GM23338 (cell line): ENCODE measurements at regions not wholly inside any gene's neighbourhood (a gene's known extent, or its start where the extent isn't known, plus 50 kb on each side); places are given as distances from the start of the nearest gene placed in this dataset.

Source experiments
- ATAC-seq: fragments of 200-7000 bp; cut with Tn5 transposase; 3 replicates; pipeline ENCODE4 v1.9.1; 2020
- DNase-seq: peaks from one replicate; pipeline ENCODE4 v3.0.0-alpha.2; 2015; ENCODE audit warnings: low spot score
- H2AFZ ChIP-seq: fragments of 200-600 bp; sonication (generic); 2 replicates; pipeline ENCODE4 v1.8.0; 2016; ENCODE audit warnings: antibody characterized with exemption, mild to moderate bottlenecking, moderate library complexity
- H3F3A ChIP-seq: fragments of 200-600 bp; sonication (generic); replicated peaks from 2 replicates; pipeline ENCODE4 v1.8.0; 2017; ENCODE audit warnings: antibody characterized with exemption, mixed run types, low read depth
- H3K27ac ChIP-seq: fragments of 200-600 bp; sonication (generic); 2 replicates; pipeline ENCODE4 v1.6.1; 2016; ENCODE audit warnings: low read depth
- H3K27me3 ChIP-seq: fragments of 200-600 bp; sonication (generic); 2 replicates; pipeline ENCODE4 v1.8.0; 2016; ENCODE audit warnings: mild to moderate bottlenecking, mixed run types, moderate library complexity; ENCODE audit not compliant: insufficient read depth
- H3K36me3 ChIP-seq: fragments of 200-600 bp; sonication (generic); 2 replicates; pipeline ENCODE4 v1.8.0; 2016; ENCODE audit warnings: mild to moderate bottlenecking; ENCODE audit not compliant: insufficient read depth
- H3K4me1 ChIP-seq: fragments of 200-600 bp; sonication (generic); 2 replicates; pipeline ENCODE4 v1.8.0; 2016; ENCODE audit warnings: mild to moderate bottlenecking, moderate library complexity; ENCODE audit not compliant: insufficient read depth
- H3K4me2 ChIP-seq: fragments of 200-600 bp; sonication (generic); 2 replicates; pipeline ENCODE4 v1.7.1; 2017; ENCODE audit warnings: mixed run types
- H3K4me3 ChIP-seq: fragments of 200-600 bp; sonication (generic); 2 replicates; pipeline ENCODE4 v1.6.1; 2016; ENCODE audit warnings: mixed run types
- H3K79me2 ChIP-seq: fragments of 200-600 bp; sonication (generic); replicated peaks from 2 replicates; pipeline ENCODE4 v1.8.0; 2017; ENCODE audit warnings: mild to moderate bottlenecking; ENCODE audit not compliant: insufficient read depth
- H3K9me2 ChIP-seq: fragments of 200-600 bp; sonication (generic); 2 replicates; pipeline ENCODE4 v1.8.0; 2017; ENCODE audit not compliant: insufficient read depth
- H4K20me1 ChIP-seq: fragments of 200-600 bp; sonication (generic); replicated peaks from 2 replicates; pipeline ENCODE4 v1.8.0; 2017; ENCODE audit warnings: mild to moderate bottlenecking; ENCODE audit not compliant: insufficient read depth
- H3K27ac Mint-ChIP-seq: 2 replicates; pipeline ENCODE4 v1.8.0; 2020; ENCODE audit warnings: inconsistent platforms, mild to moderate bottlenecking, moderate library complexity, mixed read lengths
- H3K27me3 Mint-ChIP-seq: 3 replicates; pipeline ENCODE4 v1.8.0; 2022; ENCODE audit warnings: low read depth, mild to moderate bottlenecking, moderate library complexity, mixed read lengths, inconsistent platforms; ENCODE audit not compliant: insufficient read depth, poor library complexity
- H3K36me3 Mint-ChIP-seq: 3 replicates; pipeline ENCODE4 v1.8.0; 2021; ENCODE audit warnings: low read depth, mild to moderate bottlenecking, inconsistent platforms, moderate library complexity, mixed read lengths
- H3K4me1 Mint-ChIP-seq: 3 replicates; pipeline ENCODE4 v1.8.0; 2020; ENCODE audit warnings: mild to moderate bottlenecking, inconsistent platforms, mixed read lengths
- H3K4me3 Mint-ChIP-seq: 3 replicates; pipeline ENCODE4 v1.8.0; 2021; ENCODE audit warnings: moderate library complexity, mild to moderate bottlenecking, inconsistent platforms, mixed read lengths
- H3K9me3 Mint-ChIP-seq: 3 replicates; pipeline ENCODE4 v1.8.0; 2020; ENCODE audit warnings: moderate library complexity, mild to moderate bottlenecking, inconsistent platforms, mixed read lengths
- CREB1 ChIP-seq: fragments of 250-450 bp; sonication (Bioruptor Pico); IDR thresholded peaks from 2 replicates; pipeline ENCODE4 v1.5.0; 2020; ENCODE audit warnings: low read depth, mild to moderate bottlenecking, moderate library complexity
- EZH2 ChIP-seq: fragments of 200-600 bp; sonication (generic); IDR thresholded peaks from one replicate; pipeline ENCODE4 v1.8.0; 2017; ENCODE audit warnings: antibody characterized with exemption, mild to moderate bottlenecking, low read depth; ENCODE audit not compliant: unreplicated experiment
- EZH2phosphoT487 ChIP-seq: fragments of 200-600 bp; sonication (generic); IDR thresholded peaks from one replicate; pipeline ENCODE4 v1.8.1; 2018; ENCODE audit warnings: antibody characterized with exemption; ENCODE audit not compliant: unreplicated experiment
- JUNB ChIP-seq: IDR thresholded peaks from one replicate; pipeline ENCODE4 v1.6.1; 2016; ENCODE audit warnings: antibody characterized with exemption; ENCODE audit not compliant: unreplicated experiment
- POLR2AphosphoS5 ChIP-seq: IDR thresholded peaks from 2 replicates; pipeline ENCODE4 v1.6.1; 2016; ENCODE audit warnings: antibody characterized with exemption, low read depth
- ZNF114 ChIP-seq: fragments of 250-450 bp; sonication (Bioruptor Pico); IDR thresholded peaks from 2 replicates; pipeline ENCODE4 v1.5.0; 2020; ENCODE audit warnings: mild to moderate bottlenecking, moderate library complexity
- ZNF331 ChIP-seq: fragments of 250-450 bp; sonication (Bioruptor Pico); IDR thresholded peaks from 2 replicates; pipeline ENCODE4 v1.5.0; 2020; ENCODE audit warnings: low read depth, mild to moderate bottlenecking, moderate library complexity
- TF ChIP-seq, protein P1 (sequence below): fragments of 250-450 bp; sonication (Bioruptor Pico); IDR thresholded peaks from 2 replicates; pipeline ENCODE4 v1.5.0; 2020; ENCODE audit warnings: mild to moderate bottlenecking, moderate library complexity
- TF ChIP-seq, protein P2 (sequence below), 2 experiments: fragments of 200-600 bp in 1 of 2; sonication (generic) in 1 of 2; conservative IDR thresholded peaks; 2 replicates each; pipeline versions ENCODE4 v1.5.1 to v1.6.1; 2016 to 2017; ENCODE audit warnings: antibody characterized with exemption in 2 of 2, low read depth in 2 of 2, mild to moderate bottlenecking in 2 of 2, moderate library complexity in 1 of 2
- TF ChIP-seq, protein P3 (sequence below): IDR thresholded peaks from 2 replicates; pipeline ENCODE4 v1.6.1; 2016; ENCODE audit warnings: antibody characterized with exemption
- TF ChIP-seq, protein P4 (sequence below): IDR thresholded peaks from one replicate; pipeline ENCODE4 v1.6.1; 2018; ENCODE audit warnings: antibody characterized with exemption; ENCODE audit not compliant: unreplicated experiment

DNA sequence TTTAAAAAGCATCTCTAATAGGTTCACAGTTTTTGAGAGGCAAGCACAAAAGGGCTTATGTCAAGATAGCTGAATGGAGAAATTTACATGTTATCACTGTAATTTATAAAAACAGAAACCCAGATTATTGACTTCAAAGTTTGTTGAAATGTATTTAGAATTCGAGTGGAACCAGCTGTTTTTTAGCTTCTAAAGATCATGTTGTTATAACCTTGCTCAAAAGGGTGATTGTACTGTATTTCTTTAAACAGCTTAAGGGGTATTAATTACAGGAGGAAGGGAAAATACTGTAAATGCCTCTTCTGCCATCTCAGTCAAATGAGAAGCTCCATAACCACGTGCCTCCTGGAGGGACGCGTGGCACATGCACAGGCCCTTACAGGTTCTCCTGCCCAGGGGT, 156.2 kb upstream of the MGMT start:
- no peak overlapping the region for H3K4me2 ChIP-seq
- no peak overlapping the region for H3K27ac Mint-ChIP-seq
- H4K20me1 ChIP-seq, result no peaks in the 10 kb centered on the region
- TF ChIP-seq EZH2 (no peak), ZNF331 (CRISPR knock-in tag) (no peak), JUNB (no peak), EZH2phosphoT487 (no peak), ZNF114 (no peak), POLR2AphosphoS5 (no peak), CREB1 (CRISPR knock-in tag) (no peak)
- TF ChIP-seq, protein P1, sequence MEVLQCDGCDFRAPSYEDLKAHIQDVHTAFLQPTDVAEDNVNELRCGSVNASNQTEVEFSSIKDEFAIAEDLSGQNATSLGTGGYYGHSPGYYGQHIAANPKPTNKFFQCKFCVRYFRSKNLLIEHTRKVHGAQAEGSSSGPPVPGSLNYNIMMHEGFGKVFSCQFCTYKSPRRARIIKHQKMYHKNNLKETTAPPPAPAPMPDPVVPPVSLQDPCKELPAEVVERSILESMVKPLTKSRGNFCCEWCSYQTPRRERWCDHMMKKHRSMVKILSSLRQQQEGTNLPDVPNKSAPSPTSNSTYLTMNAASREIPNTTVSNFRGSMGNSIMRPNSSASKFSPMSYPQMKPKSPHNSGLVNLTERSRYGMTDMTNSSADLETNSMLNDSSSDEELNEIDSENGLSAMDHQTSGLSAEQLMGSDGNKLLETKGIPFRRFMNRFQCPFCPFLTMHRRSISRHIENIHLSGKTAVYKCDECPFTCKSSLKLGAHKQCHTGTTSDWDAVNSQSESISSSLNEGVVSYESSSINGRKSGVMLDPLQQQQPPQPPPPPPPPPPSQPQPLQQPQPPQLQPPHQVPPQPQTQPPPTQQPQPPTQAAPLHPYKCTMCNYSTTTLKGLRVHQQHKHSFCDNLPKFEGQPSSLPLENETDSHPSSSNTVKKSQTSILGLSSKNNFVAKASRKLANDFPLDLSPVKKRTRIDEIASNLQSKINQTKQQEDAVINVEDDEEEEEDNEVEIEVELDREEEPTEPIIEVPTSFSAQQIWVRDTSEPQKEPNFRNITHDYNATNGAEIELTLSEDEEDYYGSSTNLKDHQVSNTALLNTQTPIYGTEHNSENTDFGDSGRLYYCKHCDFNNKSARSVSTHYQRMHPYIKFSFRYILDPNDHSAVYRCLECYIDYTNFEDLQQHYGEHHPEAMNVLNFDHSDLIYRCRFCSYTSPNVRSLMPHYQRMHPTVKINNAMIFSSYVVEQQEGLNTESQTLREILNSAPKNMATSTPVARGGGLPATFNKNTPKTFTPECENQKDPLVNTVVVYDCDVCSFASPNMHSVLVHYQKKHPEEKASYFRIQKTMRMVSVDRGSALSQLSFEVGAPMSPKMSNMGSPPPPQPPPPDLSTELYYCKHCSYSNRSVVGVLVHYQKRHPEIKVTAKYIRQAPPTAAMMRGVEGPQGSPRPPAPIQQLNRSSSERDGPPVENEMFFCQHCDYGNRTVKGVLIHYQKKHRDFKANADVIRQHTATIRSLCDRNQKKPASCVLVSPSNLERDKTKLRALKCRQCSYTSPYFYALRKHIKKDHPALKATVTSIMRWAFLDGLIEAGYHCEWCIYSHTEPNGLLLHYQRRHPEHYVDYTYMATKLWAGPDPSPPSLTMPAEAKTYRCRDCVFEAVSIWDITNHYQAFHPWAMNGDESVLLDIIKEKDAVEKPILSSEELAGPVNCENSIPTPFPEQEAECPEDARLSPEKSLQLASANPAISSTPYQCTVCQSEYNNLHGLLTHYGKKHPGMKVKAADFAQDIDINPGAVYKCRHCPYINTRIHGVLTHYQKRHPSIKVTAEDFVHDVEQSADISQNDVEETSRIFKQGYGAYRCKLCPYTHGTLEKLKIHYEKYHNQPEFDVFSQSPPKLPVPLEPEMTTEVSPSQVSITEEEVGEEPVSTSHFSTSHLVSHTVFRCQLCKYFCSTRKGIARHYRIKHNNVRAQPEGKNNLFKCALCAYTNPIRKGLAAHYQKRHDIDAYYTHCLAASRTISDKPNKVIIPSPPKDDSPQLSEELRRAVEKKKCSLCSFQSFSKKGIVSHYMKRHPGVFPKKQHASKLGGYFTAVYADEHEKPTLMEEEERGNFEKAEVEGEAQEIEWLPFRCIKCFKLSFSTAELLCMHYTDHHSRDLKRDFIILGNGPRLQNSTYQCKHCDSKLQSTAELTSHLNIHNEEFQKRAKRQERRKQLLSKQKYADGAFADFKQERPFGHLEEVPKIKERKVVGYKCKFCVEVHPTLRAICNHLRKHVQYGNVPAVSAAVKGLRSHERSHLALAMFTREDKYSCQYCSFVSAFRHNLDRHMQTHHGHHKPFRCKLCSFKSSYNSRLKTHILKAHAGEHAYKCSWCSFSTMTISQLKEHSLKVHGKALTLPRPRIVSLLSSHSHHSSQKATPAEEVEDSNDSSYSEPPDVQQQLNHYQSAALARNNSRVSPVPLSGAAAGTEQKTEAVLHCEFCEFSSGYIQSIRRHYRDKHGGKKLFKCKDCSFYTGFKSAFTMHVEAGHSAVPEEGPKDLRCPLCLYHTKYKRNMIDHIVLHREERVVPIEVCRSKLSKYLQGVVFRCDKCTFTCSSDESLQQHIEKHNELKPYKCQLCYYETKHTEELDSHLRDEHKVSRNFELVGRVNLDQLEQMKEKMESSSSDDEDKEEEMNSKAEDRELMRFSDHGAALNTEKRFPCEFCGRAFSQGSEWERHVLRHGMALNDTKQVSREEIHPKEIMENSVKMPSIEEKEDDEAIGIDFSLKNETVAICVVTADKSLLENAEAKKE, result no peak
- TF ChIP-seq, protein P2, sequence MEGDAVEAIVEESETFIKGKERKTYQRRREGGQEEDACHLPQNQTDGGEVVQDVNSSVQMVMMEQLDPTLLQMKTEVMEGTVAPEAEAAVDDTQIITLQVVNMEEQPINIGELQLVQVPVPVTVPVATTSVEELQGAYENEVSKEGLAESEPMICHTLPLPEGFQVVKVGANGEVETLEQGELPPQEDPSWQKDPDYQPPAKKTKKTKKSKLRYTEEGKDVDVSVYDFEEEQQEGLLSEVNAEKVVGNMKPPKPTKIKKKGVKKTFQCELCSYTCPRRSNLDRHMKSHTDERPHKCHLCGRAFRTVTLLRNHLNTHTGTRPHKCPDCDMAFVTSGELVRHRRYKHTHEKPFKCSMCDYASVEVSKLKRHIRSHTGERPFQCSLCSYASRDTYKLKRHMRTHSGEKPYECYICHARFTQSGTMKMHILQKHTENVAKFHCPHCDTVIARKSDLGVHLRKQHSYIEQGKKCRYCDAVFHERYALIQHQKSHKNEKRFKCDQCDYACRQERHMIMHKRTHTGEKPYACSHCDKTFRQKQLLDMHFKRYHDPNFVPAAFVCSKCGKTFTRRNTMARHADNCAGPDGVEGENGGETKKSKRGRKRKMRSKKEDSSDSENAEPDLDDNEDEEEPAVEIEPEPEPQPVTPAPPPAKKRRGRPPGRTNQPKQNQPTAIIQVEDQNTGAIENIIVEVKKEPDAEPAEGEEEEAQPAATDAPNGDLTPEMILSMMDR (conservative IDR thresholded peaks at IDR 0.05; ENCODE audit: low read depth in 2 of 2), result no peak
- TF ChIP-seq, protein P3, sequence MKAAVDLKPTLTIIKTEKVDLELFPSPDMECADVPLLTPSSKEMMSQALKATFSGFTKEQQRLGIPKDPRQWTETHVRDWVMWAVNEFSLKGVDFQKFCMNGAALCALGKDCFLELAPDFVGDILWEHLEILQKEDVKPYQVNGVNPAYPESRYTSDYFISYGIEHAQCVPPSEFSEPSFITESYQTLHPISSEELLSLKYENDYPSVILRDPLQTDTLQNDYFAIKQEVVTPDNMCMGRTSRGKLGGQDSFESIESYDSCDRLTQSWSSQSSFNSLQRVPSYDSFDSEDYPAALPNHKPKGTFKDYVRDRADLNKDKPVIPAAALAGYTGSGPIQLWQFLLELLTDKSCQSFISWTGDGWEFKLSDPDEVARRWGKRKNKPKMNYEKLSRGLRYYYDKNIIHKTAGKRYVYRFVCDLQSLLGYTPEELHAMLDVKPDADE, result no peak
- TF ChIP-seq, protein P4, sequence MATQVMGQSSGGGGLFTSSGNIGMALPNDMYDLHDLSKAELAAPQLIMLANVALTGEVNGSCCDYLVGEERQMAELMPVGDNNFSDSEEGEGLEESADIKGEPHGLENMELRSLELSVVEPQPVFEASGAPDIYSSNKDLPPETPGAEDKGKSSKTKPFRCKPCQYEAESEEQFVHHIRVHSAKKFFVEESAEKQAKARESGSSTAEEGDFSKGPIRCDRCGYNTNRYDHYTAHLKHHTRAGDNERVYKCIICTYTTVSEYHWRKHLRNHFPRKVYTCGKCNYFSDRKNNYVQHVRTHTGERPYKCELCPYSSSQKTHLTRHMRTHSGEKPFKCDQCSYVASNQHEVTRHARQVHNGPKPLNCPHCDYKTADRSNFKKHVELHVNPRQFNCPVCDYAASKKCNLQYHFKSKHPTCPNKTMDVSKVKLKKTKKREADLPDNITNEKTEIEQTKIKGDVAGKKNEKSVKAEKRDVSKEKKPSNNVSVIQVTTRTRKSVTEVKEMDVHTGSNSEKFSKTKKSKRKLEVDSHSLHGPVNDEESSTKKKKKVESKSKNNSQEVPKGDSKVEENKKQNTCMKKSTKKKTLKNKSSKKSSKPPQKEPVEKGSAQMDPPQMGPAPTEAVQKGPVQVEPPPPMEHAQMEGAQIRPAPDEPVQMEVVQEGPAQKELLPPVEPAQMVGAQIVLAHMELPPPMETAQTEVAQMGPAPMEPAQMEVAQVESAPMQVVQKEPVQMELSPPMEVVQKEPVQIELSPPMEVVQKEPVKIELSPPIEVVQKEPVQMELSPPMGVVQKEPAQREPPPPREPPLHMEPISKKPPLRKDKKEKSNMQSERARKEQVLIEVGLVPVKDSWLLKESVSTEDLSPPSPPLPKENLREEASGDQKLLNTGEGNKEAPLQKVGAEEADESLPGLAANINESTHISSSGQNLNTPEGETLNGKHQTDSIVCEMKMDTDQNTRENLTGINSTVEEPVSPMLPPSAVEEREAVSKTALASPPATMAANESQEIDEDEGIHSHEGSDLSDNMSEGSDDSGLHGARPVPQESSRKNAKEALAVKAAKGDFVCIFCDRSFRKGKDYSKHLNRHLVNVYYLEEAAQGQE, result no peak
- H3K4me1 ChIP-seq, result no peaks in the 10 kb centered on the region
- no peak overlapping the region for H3K4me3 ChIP-seq
- no peaks in the 10 kb centered on the region for H3K79me2 ChIP-seq
- ATAC-seq (no peak), DNase-seq (no peak)
- no peak overlapping the region for H2AFZ ChIP-seq
- H3K9me3 Mint-ChIP-seq, result no peaks in the 10 kb centered on the region; the same call in 2 of the 3 replicates
- no peak overlapping the region for H3K27ac ChIP-seq
- no peaks in the 10 kb centered on the region for H3K27me3 ChIP-seq
- no peaks in the 10 kb centered on the region for H3K36me3 Mint-ChIP-seq
- peaks cover 4% of the 10 kb centered on the region; the same call in 1 of the 2 replicates for H3K9me2 ChIP-seq
- no peaks in the 10 kb centered on the region for H3K36me3 ChIP-seq
- peaks cover 2% of the 10 kb centered on the region for H3K27me3 Mint-ChIP-seq
- no peak overlapping the region for H3K4me3 Mint-ChIP-seq
- no peaks in the 10 kb centered on the region for H3K4me1 Mint-ChIP-seq
- no peaks in the 10 kb centered on the region for H3F3A ChIP-seq
